Kidney (tissue), 13 donors: ENCODE measurements at regions not wholly inside any gene's neighbourhood (a gene's known extent, or its start where the extent isn't known, plus 50 kb on each side); places are given as distances from the start of the nearest gene placed in this dataset.

Experiments
- DNase-seq, 5 donors: peaks; one replicate each; pipeline ENCODE4 v3.0.0-alpha.2; 2013 to 2020
- FAIRE-seq: peaks from 2 replicates; lab custom pipeline; 2012; peaks lifted over from hg19 to GRCh38; lab: Jason Lieb, UNC
- H3K27ac ChIP-seq, 2 donors: one replicate each; pipeline ENCODE4 v1.7.0; 2013; ENCODE audit warnings: low read depth in 2 of 2, low read length in 2 of 2, inconsistent platforms in 1 of 2
- H3K27me3 ChIP-seq: one replicate; pipeline ENCODE4 v1.7.1; 2013; ENCODE audit warnings: low read length, inconsistent platforms; ENCODE audit not compliant: control insufficient read depth, insufficient read depth
- H3K36me3 ChIP-seq, 3 donors: one replicate each; pipeline versions ENCODE4 v1.7.0 to v1.7.1; 2013; ENCODE audit warnings: low read length in 3 of 3, control low read depth in 1 of 3, inconsistent platforms in 1 of 3; ENCODE audit not compliant: insufficient read depth in 3 of 3, control insufficient read depth in 2 of 3
- H3K4me1 ChIP-seq, 3 donors: one replicate each; pipeline versions ENCODE4 v1.7.0 to v1.7.1; 2013; ENCODE audit warnings: low read length in 3 of 3, inconsistent platforms in 1 of 3, low read depth in 1 of 3; ENCODE audit not compliant: control insufficient read depth in 2 of 3, insufficient read depth in 2 of 3
- H3K4me3 ChIP-seq, 3 donors: one replicate each; pipeline versions ENCODE4 v1.7.0 to v1.8.1; 2013; ENCODE audit warnings: low read length in 3 of 3, control low read depth in 1 of 3, inconsistent platforms in 1 of 3
- H3K9ac ChIP-seq, 3 donors: one replicate each; pipeline versions ENCODE4 v1.7.0 to v1.7.1; 2013; ENCODE audit warnings: low read length in 3 of 3, control low read depth in 1 of 3, inconsistent platforms in 1 of 3
- H3K9me3 ChIP-seq, 3 donors: one replicate each; pipeline versions ENCODE4 v1.7.0 to v1.7.1; 2013; ENCODE audit warnings: low read length in 3 of 3, control low read depth in 1 of 3, inconsistent platforms in 1 of 3; ENCODE audit not compliant: control insufficient read depth in 2 of 3, insufficient read depth in 1 of 3
- CTCF ChIP-seq: IDR thresholded peaks from 3 replicates; pipeline ENCODE4 v1.5.1; 2012; ENCODE audit warnings: mild to moderate bottlenecking, moderate library complexity, borderline replicate concordance; ENCODE audit not compliant: insufficient read depth; ENCODE audit errors: extremely low read depth
- intact Hi-C: fragments of 100-400 bp; cut with DNase I; formaldehyde crosslinking; loops from one replicate; pipeline ENCODE4 v1.11.1; 2022
- donor health status: control.
- donor health status: control.
- donor health status: control.
- donor health status: control.
- donor health status: control.
- donor health status: DM: yes; HTN: yes; CAD: no.
- donor health status: Normal renal cell carcinoma (clear cell type).

GRCh38 chr6:114435985-114436384, 93.2 kb upstream of the HS3ST5 start:
- Histone ChIP-seq H3K27ac (no peak overlapping the region), H3K4me3 (no peak overlapping the region), H3K36me3 (no peaks in the 10 kb centered on the region), H3K27me3 (no peaks in the 10 kb centered on the region), H3K9ac (no peak overlapping the region), H3K4me1 (no peaks in the 10 kb centered on the region), H3K9me3 (no peaks in the 10 kb centered on the region)
- intact Hi-C loops: no loop called here
- no peak for FAIRE-seq
- no peak for TF ChIP-seq CTCF
- DNase-seq: no peak

- Histone ChIP-seq H3K9me3 (no peaks in the 10 kb centered on the region), H3K27me3 (no peaks in the 10 kb centered on the region), H3K27ac (no peak overlapping the region), H3K4me1 (no peaks in the 10 kb centered on the region), H3K4me3 (no peak overlapping the region), H3K36me3 (no peaks in the 10 kb centered on the region), H3K9ac (no peak overlapping the region)
- TF ChIP-seq CTCF: no peak
- DNase-seq (peak in 1 of 5 donors; percentile 25), FAIRE-seq (no peak)
- intact Hi-C loops: no loop called here
These were observed 89.6 kb upstream of the HS3ST5 start for GRCh38 chr6:114432400-114432799.

GRCh38 chr6:114431641-114432040, 88.8 kb upstream of the HS3ST5 start:
- DNase-seq: no peak
- Histone ChIP-seq H3K9me3 (no peaks in the 10 kb centered on the region), H3K36me3 (no peaks in the 10 kb centered on the region), H3K27me3 (no peaks in the 10 kb centered on the region), H3K27ac (no peak overlapping the region), H3K4me1 (no peaks in the 10 kb centered on the region), H3K9ac (no peak overlapping the region), H3K4me3 (no peak overlapping the region)
- intact Hi-C loops: no loop called here
- no peak for FAIRE-seq
- no peak for TF ChIP-seq CTCF

- no peak for TF ChIP-seq CTCF
- H3K27me3 ChIP-seq: no peaks in the 10 kb centered on the region
- DNase-seq (peak in 2 of 5 donors; percentile 16 to 18), FAIRE-seq (no peak)
- no peaks in the 10 kb centered on the region for H3K9me3 ChIP-seq
- no peak overlapping the region for H3K9ac ChIP-seq
- intact Hi-C loops: no loop called here
- H3K4me1 ChIP-seq: no peaks in the 10 kb centered on the region
- H3K36me3 ChIP-seq: no peaks in the 10 kb centered on the region
- H3K27ac ChIP-seq: no peak overlapping the region
- H3K4me3 ChIP-seq: no peak overlapping the region
These were observed 87.8 kb upstream of the HS3ST5 start for GRCh38 chr6:114430534-114431124.
